Muscle of back (tissue), 3 donors: ENCODE measurements at regions not wholly inside any gene's neighbourhood (a gene's known extent, or its start where the extent isn't known, plus 50 kb on each side); places are given as distances from the start of the nearest gene placed in this dataset.

Experiments
- DNase-seq, 3 donors: peaks; one replicate each; pipeline versions ENCODE4 v3.0.0 to v3.0.0-alpha.2; 2013

GRCh38 chr9:80648336-80648735, 1041.0 kb downstream of the TLE1 start:
- DNase-seq: peak in 1 of 3 donors; percentile 71

- no peak for DNase-seq
Observed at GRCh38 chr9:80646211-80646610, 1043.1 kb downstream of the TLE1 start.

- DNase-seq: no peak
Observed at GRCh38 chr9:80644044-80644443, 1045.3 kb downstream of the TLE1 start.

- no peak for DNase-seq
Observed at GRCh38 chr9:80635065-80635464, 1054.3 kb downstream of the TLE1 start.

GRCh38 chr9:80632041-80632440, 1057.3 kb downstream of the TLE1 start:
- DNase-seq: no peak

GRCh38 chr9:80622508-80622907, 1050.7 kb downstream of the TLE4 start:
- no peak for DNase-seq

- DNase-seq: no peak
Observed at GRCh38 chr9:80619356-80619755, 1047.6 kb downstream of the TLE4 start.

- peak; percentile 22 to 67 (median 29) for DNase-seq
Observed at GRCh38 chr9:80615964-80616363, 1044.2 kb downstream of the TLE4 start.

GRCh38 chr9:80605793-80606192, 1034.0 kb downstream of the TLE4 start:
- DNase-seq: no peak

- peak; percentile 13 to 61 (median 32) for DNase-seq
Observed at GRCh38 chr9:80605129-80605528, 1033.4 kb downstream of the TLE4 start.

GRCh38 chr9:80602291-80602690, 1030.5 kb downstream of the TLE4 start:
- no peak for DNase-seq

- no peak for DNase-seq
Observed at GRCh38 chr9:80596579-80596978, 1024.8 kb downstream of the TLE4 start.

- no peak for DNase-seq
Observed at GRCh38 chr9:80595192-80595591, 1023.4 kb downstream of the TLE4 start.

- no peak for DNase-seq
Observed at GRCh38 chr9:80592413-80592812, 1020.6 kb downstream of the TLE4 start.

- DNase-seq: no peak
Observed at GRCh38 chr9:80586786-80587330, 1015.1 kb downstream of the TLE4 start.

- DNase-seq: no peak
Observed at GRCh38 chr9:80571953-80572352, 1000.2 kb downstream of the TLE4 start.

- no peak for DNase-seq
Observed at GRCh38 chr9:80569236-80569635, 997.5 kb downstream of the TLE4 start.

GRCh38 chr9:80561526-80561925, 989.8 kb downstream of the TLE4 start:
- DNase-seq: no peak

- no peak for DNase-seq
Observed at GRCh38 chr9:80560976-80561375, 989.2 kb downstream of the TLE4 start.

- DNase-seq: no peak
Observed at GRCh38 chr9:80557256-80557655, 985.5 kb downstream of the TLE4 start.

- DNase-seq: peak in 1 of 3 donors; percentile 7
Observed at GRCh38 chr9:80556631-80557030, 984.9 kb downstream of the TLE4 start.

- no peak for DNase-seq
Observed at GRCh38 chr9:80555782-80556325, 984.1 kb downstream of the TLE4 start.

- DNase-seq: no peak
Observed at GRCh38 chr9:80554856-80555255, 983.1 kb downstream of the TLE4 start.

- no peak for DNase-seq
Observed at GRCh38 chr9:80554301-80554700, 982.5 kb downstream of the TLE4 start.
